ENCODE measurements at regions not wholly inside any gene's neighbourhood (a gene's known extent, or its start where the extent isn't known, plus 50 kb on each side); places are given as distances from the start of the nearest gene placed in this dataset.

- Histone ChIP-seq H3K27ac (no peak overlapping the region), H3K9me3 (replicated peaks) (no peaks in the 10 kb centered on the region), H3K4me3 (no peak overlapping the region), H3K4me1 (replicated peaks) (peaks cover 10% of the 10 kb centered on the region), H3K27me3 (replicated peaks) (no peaks in the 10 kb centered on the region), H3K36me3 (no peaks in the 10 kb centered on the region)
- no peak for DNase-seq (ENCODE audit: low read depth in 1 of 2, low spot score in 2 of 2)
Observed at GRCh38 chr2:67649331-67650261, 252.5 kb downstream of the ETAA1 start.

- Histone ChIP-seq H3K4me1 (replicated peaks) (peaks cover 10% of the 10 kb centered on the region), H3K4me3 (no peak overlapping the region), H3K27me3 (replicated peaks) (no peaks in the 10 kb centered on the region), H3K36me3 (no peaks in the 10 kb centered on the region), H3K27ac (no peak overlapping the region), H3K9me3 (replicated peaks) (no peaks in the 10 kb centered on the region)
- DNase-seq (ENCODE audit: low read depth in 1 of 2, low spot score in 2 of 2): peak; percentile 72 to 75
Observed at GRCh38 chr2:67650291-67651133, 253.4 kb downstream of the ETAA1 start.

GRCh38 chr2:67651565-67651964 lies 254.4 kb downstream of the ETAA1 start:
- H3K36me3 ChIP-seq: no peaks in the 10 kb centered on the region
- H3K4me1 ChIP-seq (replicated peaks): peaks cover 6% of the 10 kb centered on the region
- H3K4me3 ChIP-seq: no peak overlapping the region
- no peak for DNase-seq (ENCODE audit: low read depth in 1 of 2, low spot score in 2 of 2)
- no peaks in the 10 kb centered on the region for H3K9me3 ChIP-seq (replicated peaks)
- H3K27ac ChIP-seq: no peak overlapping the region
- H3K27me3 ChIP-seq (replicated peaks): no peaks in the 10 kb centered on the region

- DNase-seq (ENCODE audit: low read depth in 1 of 2, low spot score in 2 of 2): no peak
- H3K9me3 ChIP-seq (replicated peaks): no peaks in the 10 kb centered on the region
- H3K27ac ChIP-seq: no peak overlapping the region
- no peaks in the 10 kb centered on the region for H3K36me3 ChIP-seq
- no peaks in the 10 kb centered on the region for H3K27me3 ChIP-seq (replicated peaks)
- peaks cover 6% of the 10 kb centered on the region for H3K4me1 ChIP-seq (replicated peaks)
- no peak overlapping the region for H3K4me3 ChIP-seq
Observed at GRCh38 chr2:67652679-67653078, 255.5 kb downstream of the ETAA1 start.

GRCh38 chr2:67656875-67657274 lies 259.7 kb downstream of the ETAA1 start:
- no peaks in the 10 kb centered on the region for H3K27me3 ChIP-seq (replicated peaks)
- H3K4me3 ChIP-seq: no peak overlapping the region
- no peak for DNase-seq (ENCODE audit: low read depth in 1 of 2, low spot score in 2 of 2)
- H3K36me3 ChIP-seq: no peaks in the 10 kb centered on the region
- H3K4me1 ChIP-seq (replicated peaks): no peaks in the 10 kb centered on the region
- no peak overlapping the region for H3K27ac ChIP-seq
- H3K9me3 ChIP-seq (replicated peaks): no peaks in the 10 kb centered on the region

- DNase-seq (ENCODE audit: low read depth in 1 of 2, low spot score in 2 of 2): no peak
- H3K4me3 ChIP-seq: no peak overlapping the region
- no peaks in the 10 kb centered on the region for H3K36me3 ChIP-seq
- H3K4me1 ChIP-seq (replicated peaks): no peaks in the 10 kb centered on the region
- H3K27ac ChIP-seq: no peak overlapping the region
- no peaks in the 10 kb centered on the region for H3K27me3 ChIP-seq (replicated peaks)
- H3K9me3 ChIP-seq (replicated peaks): no peaks in the 10 kb centered on the region
Observed at GRCh38 chr2:67658820-67659219, 261.7 kb downstream of the ETAA1 start.

GRCh38 chr2:67660015-67660602 lies 263.0 kb downstream of the ETAA1 start:
- Histone ChIP-seq H3K4me1 (replicated peaks) (no peaks in the 10 kb centered on the region), H3K36me3 (no peaks in the 10 kb centered on the region), H3K9me3 (replicated peaks) (no peaks in the 10 kb centered on the region), H3K27me3 (replicated peaks) (no peaks in the 10 kb centered on the region), H3K4me3 (no peak overlapping the region), H3K27ac (no peak overlapping the region)
- DNase-seq (ENCODE audit: low read depth in 1 of 2, low spot score in 2 of 2): no peak

- no peak for DNase-seq (ENCODE audit: low read depth in 1 of 2, low spot score in 2 of 2)
Observed at GRCh38 chr2:67660871-67661270, 263.7 kb downstream of the ETAA1 start.

GRCh38 chr2:67662222-67662621 lies 265.1 kb downstream of the ETAA1 start:
- Histone ChIP-seq H3K36me3 (no peaks in the 10 kb centered on the region), H3K4me1 (replicated peaks) (no peaks in the 10 kb centered on the region; the same call in 1 of the 2 replicates), H3K4me3 (no peak overlapping the region), H3K9me3 (replicated peaks) (no peaks in the 10 kb centered on the region), H3K27me3 (replicated peaks) (no peaks in the 10 kb centered on the region), H3K27ac (no peak overlapping the region)
- DNase-seq (ENCODE audit: low read depth in 1 of 2, low spot score in 2 of 2): no peak

More at GRCh38 chr2:67660871-67661270, 263.7 kb downstream of the ETAA1 start:
- H3K4me1 ChIP-seq (replicated peaks): no peaks in the 10 kb centered on the region
- H3K27me3 ChIP-seq (replicated peaks): no peaks in the 10 kb centered on the region
- H3K4me3 ChIP-seq: no peak overlapping the region
- H3K9me3 ChIP-seq (replicated peaks): no peaks in the 10 kb centered on the region
- no peaks in the 10 kb centered on the region for H3K36me3 ChIP-seq
- no peak overlapping the region for H3K27ac ChIP-seq

- no peak for DNase-seq (ENCODE audit: low read depth in 1 of 2, low spot score in 2 of 2)
- H3K27me3 ChIP-seq (replicated peaks): no peaks in the 10 kb centered on the region
- no peaks in the 10 kb centered on the region for H3K36me3 ChIP-seq
- no peaks in the 10 kb centered on the region; the same call in 1 of the 2 replicates for H3K4me1 ChIP-seq (replicated peaks)
- H3K27ac ChIP-seq: no peak overlapping the region
- no peaks in the 10 kb centered on the region for H3K9me3 ChIP-seq (replicated peaks)
- no peak overlapping the region for H3K4me3 ChIP-seq
Observed at GRCh38 chr2:67663776-67664175, 266.6 kb downstream of the ETAA1 start.

GRCh38 chr2:67666386-67667053 lies 269.4 kb downstream of the ETAA1 start:
- no peak overlapping the region for H3K4me3 ChIP-seq
- no peaks in the 10 kb centered on the region; the same call in 1 of the 2 replicates for H3K4me1 ChIP-seq (replicated peaks)
- H3K27ac ChIP-seq: no peak overlapping the region
- H3K36me3 ChIP-seq: no peaks in the 10 kb centered on the region
- DNase-seq (ENCODE audit: low read depth in 1 of 2, low spot score in 2 of 2): no peak
- H3K27me3 ChIP-seq (replicated peaks): no peaks in the 10 kb centered on the region
- H3K9me3 ChIP-seq (replicated peaks): no peaks in the 10 kb centered on the region

- no peak overlapping the region for H3K27ac ChIP-seq
- no peaks in the 10 kb centered on the region for H3K27me3 ChIP-seq (replicated peaks)
- no peak overlapping the region for H3K4me3 ChIP-seq
- no peak for DNase-seq (ENCODE audit: low read depth in 1 of 2, low spot score in 2 of 2)
- no peaks in the 10 kb centered on the region; the same call in 1 of the 2 replicates for H3K4me1 ChIP-seq (replicated peaks)
- H3K36me3 ChIP-seq: no peaks in the 10 kb centered on the region
- H3K9me3 ChIP-seq (replicated peaks): no peaks in the 10 kb centered on the region
Observed at GRCh38 chr2:67667054-67667908, 270.1 kb downstream of the ETAA1 start.

All from SJSA1 (cell line).